Muscle layer of colon (tissue), 2 donors: ENCODE measurements at regions not wholly inside any gene's neighbourhood (a gene's known extent, or its start where the extent isn't known, plus 50 kb on each side); places are given as distances from the start of the nearest gene placed in this dataset.

Experiments
- H3K27ac ChIP-seq: one replicate; pipeline ENCODE4 v1.7.0; 2013; ENCODE audit warnings: low read depth, mild to moderate bottlenecking, low read length, moderate library complexity
- H3K27me3 ChIP-seq, 2 donors: one replicate each; pipeline ENCODE4 v1.7.0; 2013; ENCODE audit warnings: low read length in 2 of 2, mild to moderate bottlenecking in 2 of 2; ENCODE audit not compliant: insufficient read depth in 2 of 2, control insufficient read depth in 1 of 2
- H3K36me3 ChIP-seq: one replicate; pipeline ENCODE4 v1.7.0; 2013; ENCODE audit warnings: mild to moderate bottlenecking, low read length; ENCODE audit not compliant: insufficient read depth
- H3K4me1 ChIP-seq: one replicate; pipeline ENCODE4 v1.7.0; 2013; ENCODE audit warnings: mild to moderate bottlenecking, low read length; ENCODE audit not compliant: insufficient read depth
- H3K4me3 ChIP-seq, 2 donors: one replicate each; pipeline ENCODE4 v1.7.0; 2013; ENCODE audit warnings: low read length in 2 of 2, low read depth in 1 of 2, mild to moderate bottlenecking in 1 of 2, moderate library complexity in 1 of 2
- H3K9ac ChIP-seq: one replicate; pipeline ENCODE4 v1.7.0; 2013; ENCODE audit warnings: low read length
- H3K9me3 ChIP-seq: one replicate; pipeline ENCODE4 v1.7.0; 2013; ENCODE audit warnings: mild to moderate bottlenecking, low read length
- donor health status: abdominal sarcoma.
- donor health status: Adenocarcinoma of cecum.

DNA sequence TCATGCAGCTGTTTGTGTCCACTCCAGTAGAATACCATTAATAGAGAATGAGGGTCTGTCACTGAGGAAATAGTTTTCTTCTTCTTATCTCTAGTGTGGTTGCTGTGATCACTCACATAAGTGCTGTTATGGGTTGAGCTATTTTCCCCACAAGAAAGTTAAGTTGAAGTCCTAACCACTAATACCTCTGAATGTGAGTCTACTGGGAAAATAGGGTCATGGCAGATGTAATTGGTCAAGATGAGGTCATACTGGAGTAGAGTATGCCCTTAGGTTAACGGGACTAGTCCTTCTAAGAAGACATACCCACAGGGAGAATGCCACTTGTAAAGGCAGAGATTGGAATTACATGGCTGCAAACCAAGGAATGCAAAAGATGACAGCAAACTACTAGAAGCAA is 70.5 kb upstream of the COL24A1 start:
- Histone ChIP-seq H3K4me3 (no peak overlapping the region), H3K9me3 (no peaks in the 10 kb centered on the region), H3K27ac (no peak overlapping the region), H3K4me1 (no peaks in the 10 kb centered on the region), H3K36me3 (no peaks in the 10 kb centered on the region), H3K27me3 (no peaks in the 10 kb centered on the region), H3K9ac (no peak overlapping the region)

DNA sequence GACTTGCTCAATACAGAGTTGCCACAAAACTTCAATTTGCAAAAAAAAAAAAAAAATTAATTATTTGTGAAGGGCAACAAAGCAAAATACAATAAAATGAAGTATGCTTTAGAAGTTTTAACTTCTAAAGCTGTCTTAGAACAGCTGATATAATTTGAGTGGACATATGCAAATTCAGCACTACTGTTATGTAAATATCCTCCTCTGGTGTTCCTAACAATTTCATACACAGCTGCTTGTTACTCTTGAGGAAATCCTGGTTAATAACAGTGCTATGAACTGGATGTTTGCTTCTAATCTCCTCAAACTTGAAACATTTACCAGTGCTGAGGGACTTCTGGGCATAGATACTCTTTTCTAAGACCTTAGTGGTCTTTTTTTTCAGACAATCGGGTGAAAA is 69.6 kb upstream of the COL24A1 start:
- Histone ChIP-seq H3K36me3 (no peaks in the 10 kb centered on the region), H3K4me1 (no peaks in the 10 kb centered on the region), H3K4me3 (no peak overlapping the region), H3K27me3 (no peaks in the 10 kb centered on the region), H3K9ac (no peak overlapping the region), H3K27ac (no peak overlapping the region), H3K9me3 (no peaks in the 10 kb centered on the region)

DNA sequence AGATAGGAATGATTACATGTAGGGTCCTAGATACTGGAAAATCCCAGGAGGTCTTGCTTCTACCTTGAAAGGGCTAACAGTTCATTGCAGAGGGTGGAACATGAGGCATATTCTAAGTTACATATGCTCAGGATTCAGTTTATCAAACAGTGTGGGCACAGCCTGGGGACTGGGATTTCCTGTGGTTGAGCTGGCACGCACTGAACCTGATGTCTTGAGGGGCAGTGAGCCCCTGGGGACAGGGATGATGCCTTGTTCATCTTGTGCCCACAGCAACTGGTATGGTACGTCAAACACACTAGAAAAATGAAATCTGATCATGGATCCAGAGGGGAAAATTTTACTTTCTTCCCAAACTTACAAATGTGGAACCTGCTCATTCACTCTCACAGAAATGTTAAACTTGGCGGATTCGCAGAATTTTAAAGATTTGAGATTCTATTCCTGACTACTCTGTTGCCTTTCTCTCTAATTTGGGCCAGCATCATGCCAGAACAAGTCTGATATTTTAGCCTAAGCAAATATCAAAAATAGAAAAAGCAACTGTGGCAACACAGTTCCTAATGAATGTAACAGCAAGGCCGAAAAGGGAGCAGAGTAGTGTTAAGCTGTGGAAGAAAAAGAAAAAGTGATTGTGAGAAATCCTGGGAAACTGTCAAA is 68.2 kb upstream of the COL24A1 start:
- Histone ChIP-seq H3K9ac (no peak overlapping the region), H3K27ac (no peak overlapping the region), H3K36me3 (no peaks in the 10 kb centered on the region), H3K4me3 (no peak overlapping the region), H3K4me1 (no peaks in the 10 kb centered on the region), H3K27me3 (no peaks in the 10 kb centered on the region), H3K9me3 (no peaks in the 10 kb centered on the region)

- H3K4me1 ChIP-seq = no peaks in the 10 kb centered on the region
- no peak overlapping the region for H3K27ac ChIP-seq
- H3K9me3 ChIP-seq = no peaks in the 10 kb centered on the region
- H3K9ac ChIP-seq = no peak overlapping the region
- no peak overlapping the region for H3K4me3 ChIP-seq
- H3K27me3 ChIP-seq = no peaks in the 10 kb centered on the region
- no peaks in the 10 kb centered on the region for H3K36me3 ChIP-seq
Measured at GRCh38 chr1:86218859-86219258, 62.3 kb upstream of the COL24A1 start.

DNA sequence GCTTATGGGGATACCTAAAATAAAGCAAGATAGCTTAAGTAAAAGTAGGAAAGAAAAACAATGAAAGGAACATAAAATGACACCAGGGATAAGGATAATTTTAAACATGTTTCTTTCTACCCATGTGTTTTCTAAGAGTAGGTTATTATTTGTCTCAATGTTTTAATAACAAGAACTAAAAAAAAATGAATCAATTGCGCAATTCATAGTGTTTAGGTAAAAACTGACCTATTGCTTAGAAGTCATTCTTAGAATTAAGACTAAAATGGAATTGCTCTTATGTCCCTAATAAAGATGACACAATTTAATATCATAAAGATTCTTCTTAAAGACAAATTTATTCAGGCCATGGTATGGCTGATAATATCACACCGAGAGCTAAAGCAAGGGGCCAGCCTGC is 58.0 kb upstream of the COL24A1 start:
- H3K4me1 ChIP-seq = peaks cover 1% of the 10 kb centered on the region
- no peak overlapping the region for H3K9ac ChIP-seq
- H3K9me3 ChIP-seq = no peaks in the 10 kb centered on the region
- no peak overlapping the region for H3K4me3 ChIP-seq
- H3K36me3 ChIP-seq = no peaks in the 10 kb centered on the region
- H3K27ac ChIP-seq = no peak overlapping the region
- H3K27me3 ChIP-seq = no peaks in the 10 kb centered on the region

GRCh38 chr1:86209346-86209745 is 52.8 kb upstream of the COL24A1 start:
- peak overlapping the region; percentile 61 for H3K27ac ChIP-seq
- no peak overlapping the region for H3K9ac ChIP-seq

GRCh38 chr1:86207323-86207722 is 50.8 kb upstream of the COL24A1 start:
- Histone ChIP-seq H3K9me3 (no peaks in the 10 kb centered on the region), H3K27me3 (no peaks in the 10 kb centered on the region), H3K4me1 (peaks cover 22% of the 10 kb centered on the region), H3K27ac (peak overlapping the region; percentile 14), H3K4me3 (no peak overlapping the region), H3K36me3 (no peaks in the 10 kb centered on the region), H3K9ac (no peak overlapping the region)

More at GRCh38 chr1:86209346-86209745, 52.8 kb upstream of the COL24A1 start:
- Histone ChIP-seq H3K9me3 (no peaks in the 10 kb centered on the region), H3K27me3 (no peaks in the 10 kb centered on the region), H3K4me1 (peaks cover 22% of the 10 kb centered on the region), H3K36me3 (no peaks in the 10 kb centered on the region), H3K4me3 (no peak overlapping the region)
